PFSK-1 (cell line): ENCODE measurements at regions not wholly inside any gene's neighbourhood (a gene's known extent, or its start where the extent isn't known, plus 50 kb on each side); places are given as distances from the start of the nearest gene placed in this dataset.

Source experiments
- POLR2AphosphoS5 ChIP-seq: IDR thresholded peaks from 2 replicates; pipeline ENCODE4 v1.6.1; 2012; ENCODE audit warnings: low read depth, mild to moderate bottlenecking, control low read depth, low read length, moderate library complexity
- SIN3A ChIP-seq: IDR thresholded peaks from 2 replicates; pipeline ENCODE4 v1.6.1; 2012; ENCODE audit warnings: mild to moderate bottlenecking, low read length, moderate library complexity, borderline replicate concordance; ENCODE audit not compliant: insufficient read depth

GRCh38 chr13:63435667-63436324 is 2020.1 kb upstream of the PCDH20 start:
- TF ChIP-seq POLR2AphosphoS5: no peak
- no peak for TF ChIP-seq SIN3A
